ENCODE measurements at regions not wholly inside any gene's neighbourhood (a gene's known extent, or its start where the extent isn't known, plus 50 kb on each side); places are given as distances from the start of the nearest gene placed in this dataset.

GRCh38 chr10:131802156-131802915, 98.5 kb upstream of the PPP2R2D start:
- DNase-seq (ENCODE audit: low spot score) = peak; percentile 24

- DNase-seq (ENCODE audit: low spot score) = peak; percentile 52
Measured at GRCh38 chr10:131802996-131803395, 97.8 kb upstream of the PPP2R2D start.

- DNase-seq (ENCODE audit: low spot score) = peak; percentile 22
Measured at GRCh38 chr10:131803860-131804425, 96.9 kb upstream of the PPP2R2D start.

GRCh38 chr10:131804551-131805295, 96.1 kb upstream of the PPP2R2D start:
- peak; percentile 27 for DNase-seq (ENCODE audit: low spot score)

GRCh38 chr10:131805696-131806095, 95.1 kb upstream of the PPP2R2D start:
- peak; percentile 32 for DNase-seq (ENCODE audit: low spot score)

GRCh38 chr10:131806146-131806545, 94.7 kb upstream of the PPP2R2D start:
- no peak for DNase-seq (ENCODE audit: low spot score)

- DNase-seq (ENCODE audit: low spot score) = peak; percentile 29
Measured at GRCh38 chr10:131806646-131807317, 94.0 kb upstream of the PPP2R2D start.

GRCh38 chr10:131808370-131808930, 92.4 kb upstream of the PPP2R2D start:
- peak; percentile 11 for DNase-seq (ENCODE audit: low spot score)

GRCh38 chr10:131810036-131810804, 90.6 kb upstream of the PPP2R2D start:
- DNase-seq (ENCODE audit: low spot score) = peak; percentile 22

- DNase-seq (ENCODE audit: low spot score) = peak; percentile 33
Measured at GRCh38 chr10:131810805-131811629, 89.8 kb upstream of the PPP2R2D start.

GRCh38 chr10:131811630-131812403, 89.0 kb upstream of the PPP2R2D start:
- DNase-seq (ENCODE audit: low spot score) = peak; percentile 21

GRCh38 chr10:131812736-131813604, 87.8 kb upstream of the PPP2R2D start:
- peak; percentile 30 for DNase-seq (ENCODE audit: low spot score)

- peak; percentile 42 for DNase-seq (ENCODE audit: low spot score)
Measured at GRCh38 chr10:131814567-131815265, 86.1 kb upstream of the PPP2R2D start.

GRCh38 chr10:131815266-131816156, 85.3 kb upstream of the PPP2R2D start:
- DNase-seq (ENCODE audit: low spot score) = peak; percentile 29

GRCh38 chr10:131816157-131816775, 84.5 kb upstream of the PPP2R2D start:
- DNase-seq (ENCODE audit: low spot score) = peak; percentile 33

GRCh38 chr10:131816941-131817700, 83.7 kb upstream of the PPP2R2D start:
- DNase-seq (ENCODE audit: low spot score) = peak; percentile 32

Measured in ecto neural progenitor cell (in vitro differentiated cells).